ENCODE measurements at regions not wholly inside any gene's neighbourhood (a gene's known extent, or its start where the extent isn't known, plus 50 kb on each side); places are given as distances from the start of the nearest gene placed in this dataset.

- ChIA-PET CTCF (no interaction called here), POLR2A (no interaction called here)
These were observed 63.9 kb upstream of the ACVR1 start for GRCh38 chr2:157940024-157940423.

DNA sequence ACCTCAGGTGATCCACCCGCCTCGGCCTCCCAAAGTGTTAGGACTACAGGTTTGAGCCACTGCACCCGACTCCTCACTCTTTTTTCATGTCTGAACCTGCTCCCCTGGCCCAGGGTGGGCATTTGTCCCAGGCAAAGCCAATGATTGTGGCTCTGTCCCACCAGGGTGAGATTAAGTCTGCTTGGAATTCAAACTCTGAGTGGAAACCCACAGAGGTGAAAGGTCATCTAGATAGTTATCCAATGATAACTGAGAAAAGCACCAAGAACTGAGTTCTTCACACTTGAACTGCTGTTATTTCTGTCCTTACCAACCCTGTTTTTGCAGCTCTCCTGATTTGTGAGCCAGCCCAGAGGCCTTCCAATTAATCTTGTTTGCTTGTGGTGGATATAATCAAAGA lies 62.4 kb upstream of the ACVR1 start:
- ChIA-PET CTCF (no interaction called here), POLR2A (no interaction called here)

DNA sequence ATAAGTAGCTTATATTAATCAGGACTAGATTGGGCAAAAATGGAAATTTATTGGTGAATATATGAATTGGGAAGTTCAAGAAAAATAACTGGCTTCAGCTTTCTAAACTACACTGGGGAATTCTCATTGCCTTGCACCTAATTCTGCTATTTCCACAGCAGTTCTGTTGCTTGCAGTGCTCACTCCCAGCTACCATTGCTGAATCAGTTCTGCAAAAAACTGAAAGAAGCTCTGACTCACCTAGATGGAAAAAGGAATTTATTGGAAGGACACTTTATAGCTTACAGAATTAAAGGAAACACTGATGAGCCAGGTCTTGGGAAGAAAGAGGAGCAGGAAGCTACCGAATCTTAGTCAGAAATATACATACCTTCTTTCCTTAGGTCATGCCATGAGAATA lies 60.3 kb upstream of the ACVR1 start:
- ChIA-PET POLR2A (no interaction called here), CTCF (no interaction called here)

DNA sequence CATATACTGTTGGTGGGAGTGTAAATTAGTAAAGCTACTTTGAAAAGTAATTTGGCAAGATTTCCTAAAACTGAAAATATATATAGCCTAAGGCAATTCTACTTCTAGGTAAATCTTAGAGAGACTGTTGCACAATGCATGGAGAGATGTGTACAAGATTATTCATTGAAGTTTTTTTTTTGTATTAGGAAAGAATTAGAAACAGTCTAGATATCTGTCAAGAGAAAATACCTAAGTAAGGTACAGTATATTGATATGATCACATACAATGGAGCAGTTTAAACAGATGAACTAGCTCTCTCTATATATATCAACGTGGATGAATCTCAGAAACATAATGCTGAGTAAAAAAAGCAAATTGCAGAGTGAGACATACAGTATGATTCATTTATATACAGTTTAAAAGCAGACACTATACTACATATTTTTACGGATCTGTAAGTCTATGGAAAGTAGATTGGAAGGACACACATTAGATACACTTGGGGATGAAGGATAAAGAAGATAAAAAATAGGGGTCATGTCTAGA lies 59.3 kb upstream of the ACVR1 start:
- POLR2A ChIA-PET = no interaction called here
- CTCF ChIA-PET = no interaction called here

DNA sequence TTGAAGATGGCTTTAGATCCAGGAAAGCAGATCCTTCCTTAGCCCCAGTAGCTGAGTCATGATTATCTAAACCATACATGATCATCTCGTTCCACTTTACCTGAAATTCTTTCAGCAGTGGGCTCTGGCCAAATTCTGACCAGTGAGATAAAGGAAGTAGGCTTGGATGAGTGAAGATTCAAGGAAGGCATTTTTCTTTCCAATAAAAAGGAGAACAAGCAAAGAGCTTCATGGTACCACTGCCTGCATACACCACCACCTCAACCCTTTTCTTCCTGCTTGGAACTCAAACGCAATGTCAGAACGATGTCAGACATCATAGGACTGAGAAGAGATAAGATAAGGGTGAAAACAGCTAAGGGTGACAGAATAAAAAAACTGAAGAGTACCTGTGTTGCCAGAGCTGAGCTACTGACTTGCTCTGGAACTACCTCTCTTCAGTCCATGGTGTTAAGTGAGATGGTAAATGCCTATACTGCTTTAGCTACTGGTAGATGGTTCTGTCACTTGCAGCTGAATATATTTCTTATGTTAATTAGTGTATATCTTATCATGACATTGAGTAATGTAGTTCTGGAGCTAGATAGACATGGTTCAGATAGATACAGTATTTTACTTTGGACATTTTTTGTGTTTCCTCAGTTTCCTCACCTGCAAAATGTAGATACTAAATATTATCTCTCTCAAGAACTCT lies 58.7 kb upstream of the ACVR1 start:
- POLR2A ChIA-PET = no interaction called here
- CTCF ChIA-PET = no interaction called here

DNA sequence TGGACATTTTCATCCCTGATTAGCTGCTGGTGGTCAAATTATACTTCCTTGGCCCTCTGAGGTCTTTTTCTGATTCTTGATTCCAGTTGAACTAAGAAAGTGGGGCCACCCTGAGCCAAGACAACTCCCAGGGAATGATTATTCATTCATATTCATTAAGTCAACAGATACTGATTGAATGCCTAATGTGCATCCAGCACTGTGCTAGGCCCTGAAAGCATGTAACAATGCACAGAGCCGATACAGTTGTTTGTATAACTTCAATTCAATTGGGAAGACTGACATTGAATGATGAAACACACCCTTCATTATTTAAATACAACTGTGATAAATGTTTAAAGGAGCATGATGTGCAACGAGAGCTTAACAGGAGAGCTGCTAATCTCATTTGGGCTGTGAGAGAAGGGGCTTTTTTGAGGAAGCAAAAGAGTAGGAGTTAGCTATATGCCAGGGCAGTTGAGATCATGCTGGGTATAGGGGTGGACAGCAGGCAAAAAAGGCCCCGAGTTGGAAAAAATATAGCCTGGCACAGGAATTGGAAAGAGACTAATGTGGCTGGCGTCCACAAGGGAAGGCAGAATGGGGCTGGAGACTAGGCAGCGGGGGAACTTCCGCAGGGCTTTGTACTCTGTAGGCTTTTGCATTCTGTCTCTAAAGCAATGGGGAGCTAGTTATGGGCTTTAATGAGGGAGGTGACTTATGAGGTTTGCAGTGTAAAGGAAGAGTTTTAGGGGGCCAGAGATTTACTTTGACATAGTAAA lies 57.2 kb upstream of the ACVR1 start:
- ChIA-PET CTCF (no interaction called here), POLR2A (no interaction called here)

DNA sequence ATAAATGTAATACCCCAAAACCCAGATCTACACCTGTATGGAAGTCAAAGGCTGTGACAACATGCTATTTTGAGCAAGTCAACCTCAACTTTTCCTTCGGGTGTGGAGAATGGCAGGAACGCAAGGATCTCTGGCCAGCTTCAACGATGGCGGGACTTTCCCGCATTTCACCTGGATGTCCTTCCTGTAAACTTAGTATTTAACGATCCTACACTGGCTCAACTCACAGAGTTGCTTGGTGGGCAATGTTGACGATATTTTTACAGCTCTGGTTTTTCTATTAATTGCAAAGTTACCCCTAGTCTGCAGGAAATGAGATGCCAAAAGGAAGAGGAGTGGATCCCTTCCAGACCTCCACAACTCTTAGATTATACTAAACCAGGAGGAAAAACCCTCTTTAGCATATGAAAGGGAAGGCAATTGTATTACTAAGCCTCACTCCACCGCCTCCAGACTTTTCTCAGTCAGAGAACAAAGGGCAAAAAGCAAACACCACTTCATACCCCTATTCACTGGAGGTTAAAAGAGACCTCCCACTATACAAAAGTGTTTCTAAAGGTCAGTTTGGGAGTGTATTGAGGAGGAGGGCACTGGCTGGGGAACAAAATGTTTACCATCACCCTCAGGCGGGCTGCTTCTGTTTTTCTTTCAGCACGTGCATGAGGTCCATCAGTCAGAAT lies 56.5 kb upstream of the ACVR1 start:
- ChIA-PET CTCF (no interaction called here), POLR2A (no interaction called here)

DNA sequence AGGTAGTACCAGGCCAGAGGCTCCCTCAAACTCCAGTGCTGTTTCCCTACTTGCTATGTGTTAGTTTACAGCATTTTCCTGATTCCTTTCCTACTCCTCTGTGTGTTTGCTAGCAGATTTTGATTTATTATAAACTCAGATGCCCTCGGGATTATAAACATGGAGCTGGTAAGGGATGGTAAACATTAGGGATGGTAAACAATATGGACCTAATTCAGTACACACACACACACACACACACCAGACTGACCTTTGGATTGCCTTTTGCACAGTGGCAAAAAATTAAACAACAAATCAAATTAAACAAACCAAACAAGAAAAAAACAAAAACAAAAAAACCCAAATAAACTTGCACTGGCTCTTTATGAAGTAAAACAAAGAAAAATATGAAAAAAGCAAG lies 55.4 kb upstream of the ACVR1 start:
- ChIA-PET POLR2A (no interaction called here), CTCF (no interaction called here)

- POLR2A ChIA-PET = no interaction called here
- CTCF ChIA-PET = interaction anchor here (0.6 kb wide), 1 partner anchor 298 kb away, joined by 7 read pairs; no protein-coding TSS in a partner anchor
These were observed 54.6 kb upstream of the ACVR1 start for GRCh38 chr2:157930728-157931127.

DNA sequence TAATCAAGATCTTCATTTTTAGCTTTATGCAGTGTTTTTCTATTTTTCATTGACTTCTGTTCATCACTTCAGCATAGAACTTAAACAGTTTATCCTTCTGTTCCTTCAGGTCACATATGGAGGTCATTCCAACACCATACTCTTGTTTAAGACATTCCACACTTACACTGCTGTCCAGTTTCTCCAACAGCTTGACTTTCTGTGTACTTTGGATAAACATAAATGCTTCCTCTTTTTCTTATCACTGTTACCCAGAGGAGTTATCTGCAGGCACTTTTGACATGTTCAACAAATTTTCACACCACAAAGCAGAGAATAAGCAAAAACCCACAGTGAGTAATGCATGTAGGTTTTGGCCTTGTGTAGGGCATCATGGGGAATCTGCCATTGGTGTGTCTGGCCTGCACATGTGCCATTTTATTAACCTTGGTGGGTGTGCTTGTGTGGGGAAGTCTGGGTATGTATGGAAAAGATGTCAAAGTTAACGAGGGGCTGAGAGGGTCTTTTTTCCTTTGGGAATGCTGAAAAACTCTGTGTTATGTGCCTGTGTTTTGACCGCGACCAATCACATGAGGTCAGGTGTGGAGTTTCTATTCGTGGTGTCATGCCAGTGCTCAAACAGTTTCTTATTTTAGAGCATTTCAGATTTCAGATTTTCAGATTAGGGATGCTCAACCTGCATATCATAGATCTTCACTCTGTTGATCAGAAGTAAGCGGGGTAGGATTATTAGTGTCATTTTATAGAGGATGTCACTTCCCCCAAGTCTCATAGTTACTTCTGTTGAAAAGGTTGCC lies 53.9 kb upstream of the ACVR1 start:
- ChIA-PET CTCF (no interaction called here), POLR2A (no interaction called here)

- CTCF ChIA-PET = interaction anchor here (0.6 kb wide), 1 partner anchor 181 kb away, joined by 3 read pairs; no protein-coding TSS in a partner anchor
These were observed 52.2 kb upstream of the ACVR1 start for GRCh38 chr2:157928372-157928771.

DNA sequence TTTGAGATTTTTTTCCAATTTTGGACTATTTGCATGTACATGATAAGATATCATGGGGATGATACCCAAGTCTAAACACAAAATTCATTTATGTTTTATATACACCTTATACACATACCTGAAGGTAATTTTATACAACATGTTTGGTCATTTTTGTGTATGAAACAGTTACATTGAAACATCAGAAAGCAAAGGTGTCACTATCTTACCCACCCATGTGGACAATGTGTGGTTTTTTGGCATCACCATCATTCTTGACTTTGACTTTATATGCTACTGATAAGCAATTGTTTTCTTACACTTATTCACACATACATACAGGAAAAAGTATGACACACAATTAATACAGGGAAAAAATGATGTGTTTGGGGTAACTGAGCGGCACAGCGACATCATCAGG lies 51.0 kb upstream of the ACVR1 start:
- CTCF ChIA-PET = no interaction called here
- POLR2A ChIA-PET = no interaction called here

More at GRCh38 chr2:157928372-157928771, 52.2 kb upstream of the ACVR1 start:
- POLR2A ChIA-PET = no interaction called here

Measured in activated CD8-positive, alpha-beta memory T cell treated with anti-CD3 and anti-CD28 coated beads for 36 hours (primary cell).